Lung (tissue), 11 donors: ENCODE measurements at regions not wholly inside any gene's neighbourhood (a gene's known extent, or its start where the extent isn't known, plus 50 kb on each side); places are given as distances from the start of the nearest gene placed in this dataset.

ENCODE experiments used
- ATAC-seq: fragments of 200-7000 bp; cut with Tn5 transposase; one replicate; pipeline ENCODE4 v1.9.1; 2020; ENCODE audit warnings: moderate number of reproducible peaks; ENCODE audit not compliant: insufficient read depth, low FRiP score
- DNase-seq, 3 donors: peaks; one replicate each; pipeline ENCODE4 v3.0.0-alpha.2; 2013 to 2017
- H3K27ac ChIP-seq, 2 donors: one replicate each; pipeline ENCODE4 v1.5.1; 2013; ENCODE audit warnings: mild to moderate bottlenecking in 2 of 2, moderate library complexity in 2 of 2, control low read depth in 1 of 2, inconsistent platforms in 1 of 2, low read depth in 1 of 2, low read length in 1 of 2
- H3K27me3 ChIP-seq, 3 donors: one replicate each; pipeline ENCODE4 v1.5.1; 2013; ENCODE audit warnings: low read length in 2 of 3; ENCODE audit not compliant: control insufficient read depth in 3 of 3, insufficient read depth in 3 of 3
- H3K36me3 ChIP-seq, 4 donors: one replicate each; pipeline ENCODE4 v1.5.1; 2013; ENCODE audit warnings: low read length in 4 of 4, mild to moderate bottlenecking in 1 of 4, moderate library complexity in 1 of 4; ENCODE audit not compliant: control insufficient read depth in 4 of 4, insufficient read depth in 4 of 4
- H3K4me1 ChIP-seq, 5 donors: one replicate each; pipeline ENCODE4 v1.5.1; 2013; ENCODE audit warnings: low read length in 5 of 5, mild to moderate bottlenecking in 2 of 5, moderate library complexity in 1 of 5; ENCODE audit not compliant: control insufficient read depth in 5 of 5, insufficient read depth in 5 of 5
- H3K4me3 ChIP-seq: one replicate; pipeline ENCODE4 v1.5.1; 2013; ENCODE audit warnings: mild to moderate bottlenecking, control low read depth, moderate library complexity
- H3K9ac ChIP-seq, 2 donors: one replicate each; pipeline ENCODE4 v1.5.1; 2013; ENCODE audit warnings: low read length in 2 of 2, control low read depth in 1 of 2; ENCODE audit not compliant: insufficient read depth in 1 of 2
- H3K9me3 ChIP-seq, 4 donors: one replicate each; pipeline ENCODE4 v1.5.1; 2013; ENCODE audit warnings: low read length in 3 of 4, mild to moderate bottlenecking in 1 of 4, moderate library complexity in 1 of 4; ENCODE audit not compliant: control insufficient read depth in 4 of 4, insufficient read depth in 3 of 4
- WGBS, 2 donors: extraction: QIAGEN DNeasy Blood & Tissue Kit; methylation state at CpG; one replicate each; pipeline ENCODE4 v1.1.7; 2013; 5-methylcytosine and 5-hydroxymethylcytosine counted together
- TF ChIP-seq, protein P1 (sequence below): IDR thresholded peaks from 2 replicates; pipeline ENCODE4 v1.5.1; 2012; ENCODE audit warnings: mild to moderate bottlenecking; ENCODE audit errors: control extremely low read depth, extremely low read depth
- donor health status: control.
- donor health status: control.
- donor health status: Bipolar disorder and iron deficiency.
- donor health status: healthy.
- donor health status: DM: yes; HTN: yes; CAD: no.

- TF ChIP-seq, protein P1, sequence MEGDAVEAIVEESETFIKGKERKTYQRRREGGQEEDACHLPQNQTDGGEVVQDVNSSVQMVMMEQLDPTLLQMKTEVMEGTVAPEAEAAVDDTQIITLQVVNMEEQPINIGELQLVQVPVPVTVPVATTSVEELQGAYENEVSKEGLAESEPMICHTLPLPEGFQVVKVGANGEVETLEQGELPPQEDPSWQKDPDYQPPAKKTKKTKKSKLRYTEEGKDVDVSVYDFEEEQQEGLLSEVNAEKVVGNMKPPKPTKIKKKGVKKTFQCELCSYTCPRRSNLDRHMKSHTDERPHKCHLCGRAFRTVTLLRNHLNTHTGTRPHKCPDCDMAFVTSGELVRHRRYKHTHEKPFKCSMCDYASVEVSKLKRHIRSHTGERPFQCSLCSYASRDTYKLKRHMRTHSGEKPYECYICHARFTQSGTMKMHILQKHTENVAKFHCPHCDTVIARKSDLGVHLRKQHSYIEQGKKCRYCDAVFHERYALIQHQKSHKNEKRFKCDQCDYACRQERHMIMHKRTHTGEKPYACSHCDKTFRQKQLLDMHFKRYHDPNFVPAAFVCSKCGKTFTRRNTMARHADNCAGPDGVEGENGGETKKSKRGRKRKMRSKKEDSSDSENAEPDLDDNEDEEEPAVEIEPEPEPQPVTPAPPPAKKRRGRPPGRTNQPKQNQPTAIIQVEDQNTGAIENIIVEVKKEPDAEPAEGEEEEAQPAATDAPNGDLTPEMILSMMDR = no peak
- no peak overlapping the region for H3K4me3 ChIP-seq
- no peak overlapping the region for H3K9ac ChIP-seq
- peaks cover 0 to 25% (median 8%) of the 10 kb centered on the region in 5 donors for H3K4me1 ChIP-seq
- 45 to 46% methylated on average over 20 of the region's 20 CpGs for WGBS, 2 donors
- peaks cover 0 to 14% (median 0%) of the 10 kb centered on the region in 3 donors for H3K27me3 ChIP-seq
- ATAC-seq (no peak), DNase-seq (peak; percentile 78 to 90 (median 84))
- peaks cover 0 to 11% (median 0%) of the 10 kb centered on the region in 4 donors for H3K9me3 ChIP-seq
- no peaks in the 10 kb centered on the region for H3K36me3 ChIP-seq
- H3K27ac ChIP-seq = peak overlapping the region in 1 of 2 donors; percentile 52
Observed at GRCh38 chr6:167676000-167676665, 150.6 kb upstream of the AFDN start.

DNA sequence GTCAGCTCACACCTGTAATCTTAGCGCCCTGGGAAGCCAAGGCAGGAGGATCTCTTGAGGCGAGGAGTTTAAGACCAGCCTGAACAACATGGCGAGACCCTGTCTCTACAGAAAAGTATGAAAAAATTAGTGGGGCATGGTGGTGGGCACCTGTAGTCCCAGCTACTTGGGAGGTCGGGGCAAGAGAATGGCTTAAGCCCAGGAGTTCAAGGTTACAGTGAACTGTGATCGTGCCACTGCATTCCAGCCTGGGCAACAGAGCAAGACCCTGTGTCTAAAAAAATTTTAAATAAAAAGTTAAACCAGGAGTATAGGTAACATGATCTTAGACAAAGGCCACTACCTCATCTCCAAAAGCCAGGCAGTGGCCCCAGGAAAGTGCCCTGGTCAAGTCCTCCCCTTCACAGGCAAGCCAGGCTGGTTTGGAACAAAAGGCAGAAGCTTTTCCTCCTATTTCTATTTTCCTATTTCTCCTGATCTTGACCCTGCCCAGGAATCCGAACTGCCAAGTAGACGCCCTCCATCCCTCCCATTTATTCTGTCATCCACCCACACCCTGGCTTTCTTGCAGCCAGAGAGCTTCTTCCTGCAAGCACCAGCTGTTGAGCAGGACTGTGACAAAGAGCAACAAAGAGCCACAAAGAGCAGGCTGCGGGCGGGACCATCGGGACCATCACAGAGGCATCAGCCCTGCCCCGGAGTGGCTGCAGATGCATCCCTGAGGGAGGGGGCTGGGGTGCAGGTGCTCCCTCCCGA is 149.9 kb upstream of the AFDN start:
- TF ChIP-seq, protein P1 = no peak
- Histone ChIP-seq H3K4me1 (peaks cover 0 to 25% (median 8%) of the 10 kb centered on the region in 5 donors), H3K27ac (peak overlapping the region in 1 of 2 donors; percentile 52), H3K9me3 (peaks cover 0 to 8% (median 0%) of the 10 kb centered on the region in 4 donors), H3K9ac (no peak overlapping the region), H3K36me3 (no peaks in the 10 kb centered on the region), H3K27me3 (peaks cover 0 to 14% (median 0%) of the 10 kb centered on the region in 3 donors), H3K4me3 (no peak overlapping the region)
- peak; percentile 47 to 58 (median 58) for DNase-seq
- no peak for ATAC-seq
- 73 to 74% methylated on average over 12 of the region's 12 CpGs for WGBS, 2 donors

- DNase-seq (no peak), ATAC-seq (no peak)
- Histone ChIP-seq H3K4me3 (no peak overlapping the region), H3K27me3 (peaks cover 0 to 14% (median 0%) of the 10 kb centered on the region in 3 donors), H3K36me3 (no peaks in the 10 kb centered on the region), H3K9ac (no peak overlapping the region), H3K9me3 (peaks cover 0 to 3% (median 0%) of the 10 kb centered on the region in 4 donors), H3K4me1 (peaks cover 0 to 25% (median 11%) of the 10 kb centered on the region in 5 donors), H3K27ac (no peak overlapping the region)
- TF ChIP-seq, protein P1 = no peak
- WGBS, 2 donors = 88 to 91% methylated on average over 9 of the region's 9 CpGs
Observed at GRCh38 chr6:167677422-167677789, 149.3 kb upstream of the AFDN start.
